ENCODE measurements at regions not wholly inside any gene's neighbourhood (a gene's known extent, or its start where the extent isn't known, plus 50 kb on each side); places are given as distances from the start of the nearest gene placed in this dataset.

DNA sequence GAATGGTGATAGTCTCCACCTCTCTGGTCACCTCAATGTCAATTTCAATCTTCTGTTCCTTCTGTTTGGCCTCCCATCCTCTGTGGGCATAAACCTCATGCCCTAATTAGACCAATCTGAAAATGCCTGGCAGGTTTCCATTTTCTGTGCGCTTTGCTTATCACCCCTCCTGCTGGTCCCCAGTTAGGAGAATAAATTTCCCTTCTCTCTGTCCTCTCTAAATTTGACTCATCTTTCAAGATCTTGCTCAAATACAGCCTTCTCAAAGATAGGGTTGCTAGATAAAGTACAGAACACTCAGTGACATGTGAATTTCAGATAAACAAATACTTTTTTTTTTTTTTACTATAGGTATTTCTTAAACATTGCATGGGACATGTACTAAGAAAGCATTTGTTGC, 69.4 kb upstream of the CD180 start (continued):
- TF ChIP-seq, protein P1, sequence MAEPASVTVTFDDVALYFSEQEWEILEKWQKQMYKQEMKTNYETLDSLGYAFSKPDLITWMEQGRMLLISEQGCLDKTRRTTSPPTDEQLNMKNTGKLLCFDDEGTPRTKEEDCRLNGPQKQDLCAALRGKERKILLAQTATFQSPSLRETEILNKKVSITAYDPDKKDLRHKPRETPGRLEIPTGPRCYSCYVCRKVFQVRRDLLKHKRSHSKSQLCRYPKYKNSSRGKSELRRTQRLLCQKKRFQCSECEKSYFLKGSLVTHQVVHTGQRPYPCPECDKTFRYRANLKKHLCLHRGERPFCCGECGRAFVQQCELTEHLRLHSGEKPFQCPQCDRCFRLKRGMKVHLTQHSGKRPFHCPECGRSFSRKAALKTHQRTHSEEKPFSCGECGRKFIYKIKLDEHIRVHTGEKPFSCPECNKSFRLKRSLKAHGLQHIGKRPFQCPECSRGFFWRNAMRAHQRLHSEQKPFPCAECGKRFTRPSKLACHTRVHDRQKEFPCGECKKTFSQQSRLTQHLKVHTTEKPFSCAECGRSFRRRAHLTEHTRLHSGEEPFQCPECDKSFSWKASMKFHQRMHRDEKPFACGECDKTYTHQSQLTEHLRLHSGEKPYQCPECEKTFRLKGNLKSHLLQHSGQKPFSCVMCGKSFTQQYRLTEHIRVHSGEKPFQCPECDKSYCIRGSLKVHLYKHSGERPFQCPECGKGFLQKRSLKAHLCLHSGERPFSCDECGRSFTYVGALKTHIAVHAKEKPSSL (CRISPR knock-in tag; conservative IDR thresholded peaks at IDR 0.05): no peak
- TF ChIP-seq, protein P2, sequence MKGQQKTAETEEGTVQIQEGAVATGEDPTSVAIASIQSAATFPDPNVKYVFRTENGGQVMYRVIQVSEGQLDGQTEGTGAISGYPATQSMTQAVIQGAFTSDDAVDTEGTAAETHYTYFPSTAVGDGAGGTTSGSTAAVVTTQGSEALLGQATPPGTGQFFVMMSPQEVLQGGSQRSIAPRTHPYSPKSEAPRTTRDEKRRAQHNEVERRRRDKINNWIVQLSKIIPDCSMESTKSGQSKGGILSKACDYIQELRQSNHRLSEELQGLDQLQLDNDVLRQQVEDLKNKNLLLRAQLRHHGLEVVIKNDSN (CRISPR knock-in tag; IDR thresholded peaks at IDR 0.05): no peak

DNA sequence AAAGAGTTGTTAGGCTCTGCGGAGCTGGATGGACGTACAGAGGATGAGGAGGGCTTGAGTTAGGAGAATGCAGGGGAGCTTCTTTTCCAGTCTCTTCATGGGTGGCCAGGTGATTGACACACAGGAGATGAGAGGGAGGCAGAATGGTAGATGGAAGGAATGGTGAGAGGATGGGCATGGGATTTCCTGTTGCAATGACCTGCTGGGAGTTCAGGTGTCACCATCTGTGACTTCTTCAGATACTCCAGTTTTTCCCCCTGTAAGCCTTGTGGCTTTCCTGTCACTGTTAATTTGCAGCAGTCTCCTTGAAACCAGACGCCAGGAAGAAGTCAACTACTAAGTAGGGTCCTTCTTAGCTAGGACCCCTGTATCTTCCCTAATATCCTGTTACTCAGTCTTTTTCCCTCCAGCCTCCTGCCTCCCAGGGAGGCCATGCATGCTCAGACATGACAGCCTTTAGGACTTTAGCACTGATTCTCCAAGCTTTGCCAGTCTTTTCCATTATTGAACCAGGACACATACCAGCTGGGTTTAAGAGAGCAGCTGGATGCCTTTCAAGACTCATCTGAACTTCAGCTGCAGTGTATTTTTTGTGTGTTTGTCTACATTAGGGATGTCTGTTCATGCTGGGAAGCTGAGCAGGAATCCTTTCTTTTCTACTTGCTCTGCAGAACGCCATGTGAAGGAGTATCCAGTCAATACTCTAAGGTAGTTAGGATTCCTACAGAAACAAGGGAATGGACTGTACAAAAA, 67.2 kb upstream of the CD180 start:
- Mint-ChIP-seq H3K36me3 (no peaks in the 10 kb centered on the region), H3K4me3 (no peak overlapping the region)

DNA sequence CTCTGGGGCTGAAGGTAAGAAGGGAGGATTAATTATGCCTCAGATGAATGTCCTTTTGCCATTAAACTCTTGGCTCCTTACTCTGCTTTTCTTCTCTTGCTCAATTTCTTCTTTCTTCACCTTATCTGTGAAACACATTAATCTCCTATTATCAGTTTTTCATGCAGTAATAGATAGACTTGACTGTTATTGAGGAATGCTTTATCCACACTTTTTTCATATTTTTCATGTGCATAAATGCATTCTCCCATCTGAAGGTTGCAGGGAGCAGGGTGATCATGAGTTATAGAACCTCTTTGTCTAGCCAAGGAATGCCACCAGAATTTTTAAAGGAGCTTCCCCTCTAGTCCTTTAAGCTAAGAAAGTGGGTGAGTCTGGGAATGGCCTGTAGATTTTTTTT, 66.4 kb upstream of the CD180 start:
- Mint-ChIP-seq H3K4me1 (no peaks in the 10 kb centered on the region), H3K9me3 (peaks cover 8% of the 10 kb centered on the region)

More for the DNA sequence above, 67.2 kb upstream of the CD180 start:
- TF ChIP-seq, protein P3, sequence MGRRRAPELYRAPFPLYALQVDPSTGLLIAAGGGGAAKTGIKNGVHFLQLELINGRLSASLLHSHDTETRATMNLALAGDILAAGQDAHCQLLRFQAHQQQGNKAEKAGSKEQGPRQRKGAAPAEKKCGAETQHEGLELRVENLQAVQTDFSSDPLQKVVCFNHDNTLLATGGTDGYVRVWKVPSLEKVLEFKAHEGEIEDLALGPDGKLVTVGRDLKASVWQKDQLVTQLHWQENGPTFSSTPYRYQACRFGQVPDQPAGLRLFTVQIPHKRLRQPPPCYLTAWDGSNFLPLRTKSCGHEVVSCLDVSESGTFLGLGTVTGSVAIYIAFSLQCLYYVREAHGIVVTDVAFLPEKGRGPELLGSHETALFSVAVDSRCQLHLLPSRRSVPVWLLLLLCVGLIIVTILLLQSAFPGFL (CRISPR knock-in tag; IDR thresholded peaks at IDR 0.05; ENCODE audit: borderline replicate concordance): no peak
- ATAC-seq (no peak), DNase-seq (ENCODE audit: low spot score) (no peak)
- Mint-ChIP-seq H3K4me1 (no peaks in the 10 kb centered on the region), H3K27me3 (ENCODE audit: low read depth) (no peaks in the 10 kb centered on the region; the same call in 1 of the 2 replicates), H3K27ac (no peak overlapping the region), H3K9me3 (peaks cover 8% of the 10 kb centered on the region)
- CTCF ChIA-PET: no interaction called here
- POLR2A ChIA-PET: interaction anchor here (0.7 kb wide), 1 partner anchor 398 kb away, joined by 4 read pairs; no protein-coding TSS in a partner anchor

More for the DNA sequence above, 66.4 kb upstream of the CD180 start:
- no peak for ATAC-seq
- H3K27ac Mint-ChIP-seq: no peak overlapping the region
- H3K4me3 Mint-ChIP-seq: no peak overlapping the region
- no peak for DNase-seq (ENCODE audit: low spot score)
- H3K27me3 Mint-ChIP-seq (ENCODE audit: low read depth): no peaks in the 10 kb centered on the region; the same call in 1 of the 2 replicates
- no peak for TF ChIP-seq HMGA2 (CRISPR knock-in tag; IDR thresholded peaks at IDR 0.05)
- no peak for TF ChIP-seq SMAD4 (CRISPR knock-in tag; IDR thresholded peaks at IDR 0.05)
- no peak for TF ChIP-seq GTF2I (CRISPR knock-in tag; conservative IDR thresholded peaks at IDR 0.05)
- TF ChIP-seq TCF7 (CRISPR knock-in tag; IDR thresholded peaks at IDR 0.05; ENCODE audit: low read depth): no peak
- TF ChIP-seq, protein P4, sequence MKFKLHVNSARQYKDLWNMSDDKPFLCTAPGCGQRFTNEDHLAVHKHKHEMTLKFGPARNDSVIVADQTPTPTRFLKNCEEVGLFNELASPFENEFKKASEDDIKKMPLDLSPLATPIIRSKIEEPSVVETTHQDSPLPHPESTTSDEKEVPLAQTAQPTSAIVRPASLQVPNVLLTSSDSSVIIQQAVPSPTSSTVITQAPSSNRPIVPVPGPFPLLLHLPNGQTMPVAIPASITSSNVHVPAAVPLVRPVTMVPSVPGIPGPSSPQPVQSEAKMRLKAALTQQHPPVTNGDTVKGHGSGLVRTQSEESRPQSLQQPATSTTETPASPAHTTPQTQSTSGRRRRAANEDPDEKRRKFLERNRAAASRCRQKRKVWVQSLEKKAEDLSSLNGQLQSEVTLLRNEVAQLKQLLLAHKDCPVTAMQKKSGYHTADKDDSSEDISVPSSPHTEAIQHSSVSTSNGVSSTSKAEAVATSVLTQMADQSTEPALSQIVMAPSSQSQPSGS (CRISPR knock-in tag; IDR thresholded peaks at IDR 0.05; ENCODE audit: borderline replicate concordance, low read depth): no peak
- TF ChIP-seq SP1 (CRISPR knock-in tag; conservative IDR thresholded peaks at IDR 0.05): no peak
- TF ChIP-seq JUN (CRISPR knock-in tag; IDR thresholded peaks at IDR 0.05): no peak
- no peak for TF ChIP-seq ELF4 (CRISPR knock-in tag; IDR thresholded peaks at IDR 0.05; ENCODE audit: low read depth)
- TF ChIP-seq, protein P5, sequence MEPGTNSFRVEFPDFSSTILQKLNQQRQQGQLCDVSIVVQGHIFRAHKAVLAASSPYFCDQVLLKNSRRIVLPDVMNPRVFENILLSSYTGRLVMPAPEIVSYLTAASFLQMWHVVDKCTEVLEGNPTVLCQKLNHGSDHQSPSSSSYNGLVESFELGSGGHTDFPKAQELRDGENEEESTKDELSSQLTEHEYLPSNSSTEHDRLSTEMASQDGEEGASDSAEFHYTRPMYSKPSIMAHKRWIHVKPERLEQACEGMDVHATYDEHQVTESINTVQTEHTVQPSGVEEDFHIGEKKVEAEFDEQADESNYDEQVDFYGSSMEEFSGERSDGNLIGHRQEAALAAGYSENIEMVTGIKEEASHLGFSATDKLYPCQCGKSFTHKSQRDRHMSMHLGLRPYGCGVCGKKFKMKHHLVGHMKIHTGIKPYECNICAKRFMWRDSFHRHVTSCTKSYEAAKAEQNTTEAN (CRISPR knock-in tag; IDR thresholded peaks at IDR 0.05): no peak
- TF ChIP-seq, protein P6, sequence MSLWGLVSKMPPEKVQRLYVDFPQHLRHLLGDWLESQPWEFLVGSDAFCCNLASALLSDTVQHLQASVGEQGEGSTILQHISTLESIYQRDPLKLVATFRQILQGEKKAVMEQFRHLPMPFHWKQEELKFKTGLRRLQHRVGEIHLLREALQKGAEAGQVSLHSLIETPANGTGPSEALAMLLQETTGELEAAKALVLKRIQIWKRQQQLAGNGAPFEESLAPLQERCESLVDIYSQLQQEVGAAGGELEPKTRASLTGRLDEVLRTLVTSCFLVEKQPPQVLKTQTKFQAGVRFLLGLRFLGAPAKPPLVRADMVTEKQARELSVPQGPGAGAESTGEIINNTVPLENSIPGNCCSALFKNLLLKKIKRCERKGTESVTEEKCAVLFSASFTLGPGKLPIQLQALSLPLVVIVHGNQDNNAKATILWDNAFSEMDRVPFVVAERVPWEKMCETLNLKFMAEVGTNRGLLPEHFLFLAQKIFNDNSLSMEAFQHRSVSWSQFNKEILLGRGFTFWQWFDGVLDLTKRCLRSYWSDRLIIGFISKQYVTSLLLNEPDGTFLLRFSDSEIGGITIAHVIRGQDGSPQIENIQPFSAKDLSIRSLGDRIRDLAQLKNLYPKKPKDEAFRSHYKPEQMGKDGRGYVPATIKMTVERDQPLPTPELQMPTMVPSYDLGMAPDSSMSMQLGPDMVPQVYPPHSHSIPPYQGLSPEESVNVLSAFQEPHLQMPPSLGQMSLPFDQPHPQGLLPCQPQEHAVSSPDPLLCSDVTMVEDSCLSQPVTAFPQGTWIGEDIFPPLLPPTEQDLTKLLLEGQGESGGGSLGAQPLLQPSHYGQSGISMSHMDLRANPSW (CRISPR knock-in tag; conservative IDR thresholded peaks at IDR 0.05; ENCODE audit: low read depth): no peak
- TF ChIP-seq, protein P7, sequence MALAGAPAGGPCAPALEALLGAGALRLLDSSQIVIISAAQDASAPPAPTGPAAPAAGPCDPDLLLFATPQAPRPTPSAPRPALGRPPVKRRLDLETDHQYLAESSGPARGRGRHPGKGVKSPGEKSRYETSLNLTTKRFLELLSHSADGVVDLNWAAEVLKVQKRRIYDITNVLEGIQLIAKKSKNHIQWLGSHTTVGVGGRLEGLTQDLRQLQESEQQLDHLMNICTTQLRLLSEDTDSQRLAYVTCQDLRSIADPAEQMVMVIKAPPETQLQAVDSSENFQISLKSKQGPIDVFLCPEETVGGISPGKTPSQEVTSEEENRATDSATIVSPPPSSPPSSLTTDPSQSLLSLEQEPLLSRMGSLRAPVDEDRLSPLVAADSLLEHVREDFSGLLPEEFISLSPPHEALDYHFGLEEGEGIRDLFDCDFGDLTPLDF (CRISPR knock-in tag; IDR thresholded peaks at IDR 0.05): no peak
- ChIA-PET POLR2A (interaction anchor here (0.7 kb wide), 1 partner anchor 399 kb away, joined by 4 read pairs; no protein-coding TSS in a partner anchor), CTCF (no interaction called here)
- no peaks in the 10 kb centered on the region for H3K36me3 Mint-ChIP-seq

Measured in WTC11 (cell line).